Activated CD4-positive, alpha-beta T cell treated with anti-CD3 and anti-CD28 coated beads, Interleukin-2, Interleukin-6, amounts not matched to agents 100 ng/mL and 50 ng/mL, durations not matched to agents 16 hours and 8 hours (primary cell): ENCODE measurements at regions not wholly inside any gene's neighbourhood (a gene's known extent, or its start where the extent isn't known, plus 50 kb on each side); places are given as distances from the start of the nearest gene placed in this dataset.
A peak's percentile ranks its signal among the peaks of the same experiment; 100 is the strongest.
"Not testable (repeated sequence)": the region's sequence is repeated elsewhere in the genome, so short reads cannot be mapped to it uniquely, and the experiment has no call there.

Experiments used
- DNase-seq: peaks from one replicate; pipeline ENCODE4 v3.0.0-alpha.2; 2020

DNA sequence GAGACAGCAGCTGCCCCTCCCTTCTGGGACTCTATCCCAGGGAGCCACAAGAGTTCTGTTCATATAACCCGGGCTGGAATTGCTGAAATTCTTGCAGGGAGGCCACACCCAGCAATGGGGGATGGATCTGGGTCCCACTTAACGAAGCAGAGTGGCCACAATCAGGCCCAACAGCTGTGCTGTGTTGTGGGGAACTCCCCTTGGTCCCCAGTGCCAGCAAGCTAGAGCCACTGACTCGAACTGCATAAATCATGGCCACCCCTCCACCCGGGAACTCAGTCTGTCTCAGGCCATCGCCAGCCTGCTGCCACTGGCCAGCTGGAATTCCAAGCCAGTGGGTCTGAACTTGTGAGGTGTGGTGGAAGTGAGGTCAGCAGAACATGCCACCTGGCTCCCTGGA is 111.1 kb downstream of the KLF8 start:
- no peak for DNase-seq

DNA sequence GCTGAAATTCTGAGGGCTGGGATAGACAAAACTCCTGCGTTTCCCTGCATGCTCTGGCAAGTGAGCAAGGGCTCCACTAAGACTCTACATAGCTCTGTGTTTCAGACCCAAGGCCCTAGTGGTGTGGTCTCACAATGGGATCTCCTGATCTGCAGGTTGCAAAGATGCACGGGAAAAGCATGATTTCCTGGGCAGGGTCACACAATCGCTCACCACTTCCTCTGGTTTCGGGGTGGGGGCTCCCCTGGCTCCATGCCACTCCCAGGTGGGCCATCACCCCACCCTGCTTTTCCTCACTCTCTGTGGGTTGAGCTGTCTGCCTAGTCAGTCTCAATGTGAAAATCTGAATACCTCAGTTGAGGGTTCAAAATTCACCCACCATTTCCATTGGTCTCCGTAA is 111.5 kb downstream of the KLF8 start:
- no peak for DNase-seq

- DNase-seq = not testable (repeated sequence)
Observed at GRCh38 chrX:56358145-56358544, 126.0 kb downstream of the KLF8 start.

GRCh38 chrX:56365171-56365570 is 133.0 kb downstream of the KLF8 start:
- not testable (repeated sequence) for DNase-seq

- no peak for DNase-seq
Observed at GRCh38 chrX:56366901-56367300, 134.7 kb downstream of the KLF8 start.

- DNase-seq = no peak
Observed at GRCh38 chrX:56368962-56369361, 136.8 kb downstream of the KLF8 start.

- not testable (repeated sequence) for DNase-seq
Observed at GRCh38 chrX:56379984-56380780, 148.0 kb downstream of the KLF8 start.

- peak; percentile 51 for DNase-seq
Observed at GRCh38 chrX:56382278-56382677, 150.1 kb downstream of the KLF8 start.

- DNase-seq = peak; percentile 3
Observed at GRCh38 chrX:56385336-56385735, 153.2 kb downstream of the KLF8 start.

DNA sequence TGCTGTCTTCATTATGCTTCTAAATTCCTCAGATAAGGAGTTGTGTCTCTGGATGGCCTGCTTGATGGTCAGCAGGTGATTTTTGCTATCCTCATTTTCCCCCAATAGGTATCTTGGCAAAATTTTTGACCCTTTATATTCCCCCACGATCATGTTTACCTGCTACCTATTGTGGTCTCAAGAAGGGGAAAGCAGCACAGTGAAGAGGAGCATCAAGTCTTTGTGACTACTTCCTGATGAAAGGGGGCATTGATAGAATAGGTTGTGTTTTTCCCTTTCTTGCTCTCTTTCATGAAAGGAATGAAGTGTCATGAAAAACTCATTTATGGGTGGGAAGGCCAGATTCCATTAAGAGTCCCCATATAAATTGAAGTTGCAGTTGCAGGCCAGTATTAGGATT is 153.8 kb downstream of the KLF8 start:
- DNase-seq = no peak

DNA sequence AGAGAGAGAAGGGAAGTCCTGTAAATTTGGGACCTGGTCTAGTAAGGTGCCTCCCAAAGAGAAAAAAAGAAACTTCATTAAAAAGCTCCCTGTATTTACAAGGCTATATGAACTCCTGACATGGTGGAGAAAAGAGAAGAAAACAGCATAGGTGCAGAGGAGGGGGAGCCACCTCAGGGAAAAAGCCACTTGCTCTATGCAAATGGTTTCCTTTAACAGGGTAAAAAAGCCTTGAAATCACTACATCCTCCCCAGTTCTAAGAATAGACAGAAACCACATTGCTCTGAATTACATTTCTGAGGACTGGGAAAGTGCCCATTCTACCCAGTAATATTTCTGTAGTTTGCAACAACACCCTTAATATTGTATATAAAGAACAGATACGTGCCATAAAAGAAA is 165.5 kb downstream of the KLF8 start:
- peak; percentile 34 for DNase-seq

DNA sequence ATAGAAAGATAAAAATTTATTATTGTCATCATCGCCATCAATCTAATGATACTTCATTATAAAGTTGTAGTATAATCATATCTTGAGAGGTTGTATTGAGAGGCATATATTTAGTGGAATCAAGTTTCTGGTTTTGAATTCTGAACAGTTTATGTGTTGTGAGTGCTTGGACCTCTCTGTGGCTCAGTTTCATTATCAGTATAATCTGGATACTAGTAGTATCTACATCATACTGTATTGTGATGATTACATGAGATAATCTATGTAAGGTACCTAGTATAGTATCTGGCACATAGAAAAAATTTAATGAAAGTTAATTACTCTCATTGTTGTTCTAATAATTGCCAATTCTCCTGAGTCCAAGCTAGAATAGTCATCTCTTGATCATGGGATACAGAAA is 161.2 kb upstream of the UBQLN2 start:
- DNase-seq = no peak

GRCh38 chrX:56429581-56429980 is 133.8 kb upstream of the UBQLN2 start:
- DNase-seq = no peak

DNA sequence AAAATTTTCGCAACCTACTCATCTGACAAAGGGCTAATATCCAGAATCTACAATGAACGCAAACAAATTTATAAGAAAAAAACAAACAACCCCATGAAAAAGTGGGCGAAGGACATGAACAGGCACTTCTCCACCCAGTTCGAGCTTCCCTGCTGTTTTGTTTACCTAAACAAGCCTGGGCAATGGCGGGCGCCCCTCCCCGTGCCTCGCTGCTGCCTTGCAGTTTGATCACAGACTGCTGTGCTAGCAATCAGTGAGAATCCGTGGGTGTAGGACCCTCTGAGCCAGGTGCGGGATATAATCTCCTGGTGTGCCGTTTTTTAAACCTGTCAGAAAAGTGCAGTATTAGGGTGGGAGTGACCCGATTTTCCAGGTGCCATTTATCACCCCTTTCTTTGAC is 111.4 kb upstream of the UBQLN2 start:
- not testable (repeated sequence) for DNase-seq

DNA sequence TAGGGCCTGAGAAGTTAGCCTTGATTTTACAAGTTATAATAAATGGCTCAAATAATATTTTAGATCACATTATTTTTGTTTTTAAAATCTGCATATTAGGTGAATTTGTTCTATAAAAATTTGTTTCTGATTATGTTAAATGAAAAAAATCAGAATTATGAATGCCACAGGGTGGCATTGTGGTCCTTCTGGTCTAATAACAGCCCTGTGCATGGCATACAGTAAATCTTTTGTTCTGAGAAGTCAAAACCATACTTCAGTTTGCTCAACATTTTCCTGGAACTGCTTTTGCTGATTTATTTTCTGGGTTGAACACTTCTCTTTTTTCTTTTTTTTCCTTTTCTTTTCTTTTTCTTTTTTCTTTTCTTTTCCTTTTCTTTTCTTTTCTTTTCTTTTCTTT is 101.0 kb upstream of the UBQLN2 start:
- no peak for DNase-seq

DNA sequence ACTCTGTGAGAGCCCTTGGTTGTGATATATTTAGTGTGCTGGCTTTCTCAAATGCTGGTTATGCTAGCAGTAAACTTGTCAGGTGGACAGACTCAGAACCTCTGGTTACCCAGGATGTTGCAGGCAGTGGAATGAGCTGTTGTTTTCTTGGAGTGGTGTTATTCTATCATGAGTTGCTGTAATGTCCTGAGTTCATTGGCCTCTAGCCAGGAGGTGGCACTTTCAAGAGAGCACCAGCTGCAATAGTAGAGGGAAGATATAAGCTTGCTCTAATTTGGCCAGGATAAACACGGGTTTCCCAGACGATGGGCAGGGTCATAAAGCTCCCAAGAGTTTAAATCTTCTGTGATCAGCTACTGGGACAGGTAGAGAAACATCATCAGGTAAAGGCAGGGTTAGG is 95.0 kb upstream of the UBQLN2 start:
- no peak for DNase-seq

DNA sequence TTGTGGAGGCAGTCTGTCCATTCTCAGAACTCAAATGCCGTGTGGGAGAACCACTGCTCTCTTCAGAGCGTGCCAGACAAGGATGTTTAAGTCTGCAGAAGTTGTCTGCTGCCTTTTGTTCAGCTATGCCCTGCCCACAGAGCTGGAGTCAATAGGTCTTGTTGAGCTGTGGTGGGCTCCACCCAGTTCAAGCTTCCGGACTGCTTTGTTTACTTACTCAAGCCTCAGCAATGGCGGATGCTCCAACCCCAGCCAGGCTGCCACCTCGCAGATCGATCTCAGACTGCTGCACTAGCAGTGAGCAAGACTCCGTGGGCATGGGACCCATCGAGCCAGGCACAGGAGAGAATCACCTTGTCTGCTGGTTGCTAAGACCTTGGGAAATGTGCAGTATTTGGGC is 68.5 kb upstream of the UBQLN2 start:
- not testable (repeated sequence) for DNase-seq

DNA sequence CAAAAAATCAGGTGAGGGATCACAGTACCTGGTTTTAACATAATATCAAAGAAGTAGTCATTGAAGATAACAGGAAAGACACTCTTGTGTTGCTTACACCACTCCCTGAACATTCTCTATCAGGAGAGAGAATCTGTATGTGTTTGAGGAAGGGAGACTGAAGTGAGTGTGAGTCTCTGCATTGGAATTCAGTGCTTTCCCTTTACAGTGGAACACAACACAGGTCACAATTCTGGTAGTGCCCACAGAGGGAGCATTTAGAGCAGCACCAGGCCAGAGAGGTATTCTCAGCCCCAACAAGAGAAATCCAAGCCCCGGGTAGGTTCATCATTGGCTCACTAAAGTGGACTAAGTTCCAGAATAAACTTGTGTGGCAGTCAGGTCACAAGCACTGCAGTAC is 64.7 kb upstream of the UBQLN2 start:
- no peak for DNase-seq

DNA sequence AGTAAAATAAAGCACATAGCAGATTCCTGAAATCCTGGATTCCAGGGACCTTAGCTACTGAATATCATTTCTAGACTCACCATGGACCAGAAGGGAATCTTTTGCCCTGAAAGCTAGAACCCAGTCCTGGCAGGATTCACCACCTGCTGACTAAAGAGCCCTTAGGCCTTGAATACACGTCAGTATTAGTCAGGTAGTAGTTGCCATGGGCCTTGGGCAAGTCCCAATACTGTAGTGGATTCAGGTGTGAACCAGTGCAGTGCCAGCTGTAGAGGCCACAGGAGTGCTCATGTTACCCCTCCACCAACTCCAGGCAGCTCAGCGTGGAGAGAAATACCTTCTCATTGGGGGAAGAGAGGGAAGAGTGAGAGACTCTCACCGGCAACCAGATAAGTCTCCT is 64.1 kb upstream of the UBQLN2 start:
- no peak for DNase-seq

- no peak for DNase-seq
Observed at GRCh38 chrX:56503941-56504673, 59.3 kb upstream of the UBQLN2 start.

DNA sequence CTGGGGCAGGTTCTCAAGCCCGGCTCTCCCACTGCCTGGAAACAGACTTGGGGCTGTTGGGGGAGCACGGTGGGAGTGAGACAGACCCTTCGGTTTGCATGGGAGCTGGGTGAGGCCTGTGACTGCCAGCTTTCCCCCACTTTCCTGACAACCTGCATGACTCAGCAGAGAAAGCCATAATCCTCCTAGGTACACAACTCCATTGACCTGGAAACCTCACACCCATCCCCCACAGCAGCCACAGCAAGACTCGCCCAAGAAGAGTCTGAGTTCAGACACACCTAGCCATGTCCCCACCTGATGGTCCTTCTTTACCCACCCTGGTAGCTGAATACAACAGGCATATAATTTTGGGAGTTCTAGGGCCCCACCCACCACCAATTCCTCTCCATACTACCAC is 57.6 kb upstream of the UBQLN2 start:
- DNase-seq = no peak
